DMS53 treated with DMSO at 0.1 percent for 48 hours (cell line): ENCODE measurements at regions not wholly inside any gene's neighbourhood (a gene's known extent, or its start where the extent isn't known, plus 50 kb on each side); places are given as distances from the start of the nearest gene placed in this dataset.
"Not testable (repeated sequence)": the region's sequence is repeated elsewhere in the genome, so short reads cannot be mapped to it uniquely, and the experiment has no call there.

Experiments used
- DNase-seq: peaks from one replicate; lab custom pipeline; 2025; ENCODE audit not compliant: unreplicated experiment; lab: John Stamatoyannopoulos, UW

GRCh38 chr9:3773362-3774060, 247.7 kb upstream of the RFX3 start:
- no peak for DNase-seq

GRCh38 chr9:3769646-3770045, 243.8 kb upstream of the RFX3 start:
- DNase-seq = no peak

DNA sequence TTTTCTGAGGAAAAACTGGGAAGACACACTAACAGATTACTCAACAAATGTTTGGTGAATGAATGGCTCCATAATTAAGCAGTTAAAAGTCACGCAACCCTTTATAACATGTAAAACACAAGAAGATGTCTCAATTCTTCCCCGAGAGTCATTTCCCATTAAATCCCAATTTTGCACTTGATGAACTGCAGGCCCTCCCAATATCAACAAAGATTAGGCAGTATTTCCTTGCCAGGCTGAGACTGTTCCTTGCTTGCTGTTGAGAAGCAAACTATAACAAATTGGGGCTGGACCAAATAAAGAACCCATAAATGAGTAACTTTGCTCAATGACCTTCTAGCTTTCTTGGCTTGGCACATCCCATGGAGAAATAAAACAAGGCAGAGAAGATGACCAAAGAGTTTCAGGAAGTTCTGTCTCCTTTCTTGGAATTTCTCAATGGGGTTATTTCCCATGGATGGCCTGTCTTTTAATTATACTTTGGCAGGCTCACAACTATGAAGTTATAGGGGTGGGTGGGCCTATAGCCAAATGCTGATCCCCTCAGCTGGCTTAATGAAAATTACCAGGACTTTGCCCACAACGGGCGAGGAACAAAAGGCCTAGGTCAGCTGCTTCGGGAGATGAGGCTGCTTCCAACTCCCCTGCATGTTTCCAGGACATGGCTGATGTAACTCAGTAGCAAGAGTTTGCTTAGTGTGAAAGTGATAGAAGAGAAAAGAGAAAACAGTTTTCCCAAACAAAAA, 243.1 kb upstream of the RFX3 start:
- no peak for DNase-seq

GRCh38 chr9:3768286-3768685, 242.5 kb upstream of the RFX3 start:
- DNase-seq = no peak

GRCh38 chr9:3762076-3762475, 236.3 kb upstream of the RFX3 start:
- DNase-seq = no peak

- no peak for DNase-seq
These were observed 234.2 kb upstream of the RFX3 start for GRCh38 chr9:3760031-3760430.

- no peak for DNase-seq
These were observed 233.2 kb upstream of the RFX3 start for GRCh38 chr9:3758816-3759576.

- DNase-seq = no peak
These were observed 230.3 kb upstream of the RFX3 start for GRCh38 chr9:3756071-3756470.

DNA sequence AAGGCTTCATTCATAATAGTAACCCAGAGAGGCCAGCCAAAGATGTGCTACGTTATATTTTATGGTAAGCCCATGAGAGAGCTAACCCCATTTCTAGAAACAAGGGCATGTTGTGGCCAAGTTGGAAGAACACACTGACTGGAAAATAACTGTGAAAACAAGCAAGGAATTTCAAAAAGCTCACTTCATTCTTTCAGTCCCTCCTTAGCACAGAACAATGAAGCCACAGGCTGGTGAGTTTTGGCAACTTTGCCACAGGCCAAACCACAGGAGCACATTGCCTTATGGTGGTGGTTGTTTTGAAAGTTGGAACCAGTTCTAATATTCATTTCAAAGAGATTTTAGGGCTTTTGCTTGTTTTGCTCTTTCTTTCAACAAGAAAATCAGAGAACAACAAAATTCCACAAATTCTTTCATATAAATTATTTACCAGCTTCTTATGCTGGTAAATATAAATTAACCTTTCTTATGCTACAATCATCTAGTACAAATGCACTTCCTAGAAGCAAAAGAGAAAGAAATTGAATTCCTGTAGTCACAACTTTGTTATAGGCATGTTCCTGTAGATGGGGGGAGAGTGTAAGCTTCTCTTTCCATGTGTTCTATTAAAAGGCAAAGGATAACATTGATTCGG, 225.4 kb upstream of the RFX3 start:
- DNase-seq = no peak

DNA sequence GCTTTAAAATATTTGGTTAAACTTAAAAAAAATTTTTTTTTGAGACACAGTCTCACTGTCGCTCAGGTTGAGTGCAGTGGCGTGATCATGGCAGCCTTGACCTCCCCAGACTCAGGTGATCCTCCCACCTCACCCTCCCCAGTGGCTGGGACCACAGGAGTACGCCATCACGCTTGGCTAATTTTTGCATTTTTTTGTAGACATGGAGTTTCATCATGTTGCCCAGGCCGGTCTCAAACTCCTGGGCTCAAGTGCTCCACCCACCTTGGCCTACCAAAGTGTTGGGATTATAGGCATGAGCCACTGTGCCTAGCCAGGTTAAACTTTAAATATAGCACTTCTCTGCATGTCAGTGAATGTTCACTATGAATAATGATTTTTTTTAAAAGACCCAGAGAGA, 224.5 kb upstream of the RFX3 start:
- no peak for DNase-seq

GRCh38 chr9:3746296-3747275, 220.8 kb upstream of the RFX3 start:
- no peak for DNase-seq

- DNase-seq = no peak
These were observed 218.2 kb upstream of the RFX3 start for GRCh38 chr9:3743901-3744413.

- DNase-seq = no peak
These were observed 216.8 kb upstream of the RFX3 start for GRCh38 chr9:3742586-3742985.

GRCh38 chr9:3741729-3742128, 215.9 kb upstream of the RFX3 start:
- DNase-seq = no peak

- DNase-seq = no peak
These were observed 215.1 kb upstream of the RFX3 start for GRCh38 chr9:3740690-3741419.

DNA sequence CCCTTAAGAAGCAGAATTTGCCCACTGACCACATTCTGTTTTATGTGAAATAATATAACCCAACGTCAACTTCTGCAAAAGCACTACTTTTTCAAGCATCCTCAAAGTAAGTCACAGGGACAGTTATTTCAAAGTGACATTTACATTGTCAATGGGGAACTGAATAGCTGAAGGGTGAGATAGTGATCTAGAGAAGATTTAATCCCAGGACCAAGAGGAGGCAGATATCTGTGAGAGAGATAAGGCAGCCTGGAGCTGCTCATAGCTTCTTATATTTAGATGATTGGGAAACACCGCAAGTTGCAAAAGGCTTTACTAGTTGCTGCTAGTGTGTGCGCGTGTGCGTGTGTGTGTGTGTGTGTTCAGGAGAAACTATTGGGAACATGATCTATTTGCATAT, 210.4 kb upstream of the RFX3 start:
- no peak for DNase-seq

DNA sequence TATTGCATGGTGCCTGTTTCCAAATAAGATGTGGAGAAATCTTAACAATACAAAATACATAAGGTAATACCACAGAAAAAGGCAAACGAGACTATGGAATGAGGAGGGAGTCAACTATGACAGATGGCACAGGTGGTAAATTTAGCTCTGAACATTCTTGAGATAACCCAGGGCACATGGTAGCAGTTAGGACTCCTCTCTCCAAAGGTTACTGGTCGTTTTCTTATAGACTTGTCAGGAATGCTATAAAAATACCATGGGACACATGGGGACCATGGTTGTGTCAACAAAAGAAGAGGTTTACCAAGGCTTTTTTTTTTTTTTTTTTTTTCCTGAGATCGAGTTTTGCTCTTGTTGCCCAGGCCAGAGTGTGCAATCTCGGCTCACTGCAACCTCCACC, 209.4 kb upstream of the RFX3 start:
- DNase-seq = no peak

DNA sequence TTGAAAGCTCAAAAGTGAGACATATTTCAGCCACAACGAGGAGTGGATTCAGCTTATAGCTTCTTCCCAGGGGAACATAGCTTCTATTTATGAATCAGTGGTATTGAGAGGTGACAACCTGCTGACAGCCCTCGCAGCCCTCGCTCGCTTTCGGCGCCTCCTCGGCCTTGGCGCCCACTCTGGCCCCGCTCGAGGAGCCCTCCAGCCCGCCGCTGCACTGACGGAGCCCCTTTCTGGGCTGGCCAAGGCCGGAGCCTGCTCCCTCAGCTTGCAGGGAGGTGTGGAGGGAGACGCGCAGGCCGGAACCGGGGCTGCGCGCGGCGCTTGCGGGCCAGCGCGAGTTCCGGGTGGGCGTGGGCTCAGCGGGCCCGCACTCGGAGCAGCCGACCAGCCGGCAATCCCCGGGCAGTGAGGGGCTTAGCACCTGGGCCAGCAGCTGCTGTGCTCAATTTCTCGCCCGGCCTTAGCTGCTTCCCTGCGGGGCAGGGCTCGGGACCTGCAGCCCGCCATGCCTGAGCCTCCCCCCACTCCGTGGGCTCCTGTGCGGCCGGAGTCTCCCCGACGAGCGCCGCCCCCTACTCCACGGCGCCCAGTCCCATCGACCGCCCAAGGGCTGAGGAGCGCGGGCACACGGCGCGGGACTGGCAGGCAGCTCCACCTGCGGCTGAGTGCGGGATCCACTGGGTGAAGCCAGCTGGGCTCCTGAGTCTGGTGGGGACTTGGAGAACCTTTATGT, 207.9 kb upstream of the RFX3 start:
- not testable (repeated sequence) for DNase-seq

- no peak for DNase-seq
These were observed 207.2 kb upstream of the RFX3 start for GRCh38 chr9:3733039-3733408.
